CD14-positive monocyte (primary cell): ENCODE measurements at regions not wholly inside any gene's neighbourhood (a gene's known extent, or its start where the extent isn't known, plus 50 kb on each side); places are given as distances from the start of the nearest gene placed in this dataset.

Source experiments
- DNase-seq, 3 donors: peaks; one replicate each; pipeline ENCODE4 v3.0.0-alpha.2; 2011 to 2022
- H2AFZ ChIP-seq: 2 replicates; pipeline ENCODE4 v1.6.0; 2012; ENCODE audit warnings: mild to moderate bottlenecking, low read depth, low read length, inconsistent platforms; ENCODE audit not compliant: insufficient read depth, poor library complexity, severe bottlenecking
- H3K27ac ChIP-seq, 2 donors: 1 replicate in 1 of 2; 2 replicates in 1 of 2; pipeline ENCODE4 v1.5.1; 2012 to 2013; ENCODE audit warnings: low read length in 2 of 2, control low read depth in 1 of 2, inconsistent platforms in 1 of 2, low read depth in 1 of 2, mild to moderate bottlenecking in 1 of 2
- H3K27me3 ChIP-seq, 2 donors: one replicate each; pipeline versions ENCODE4 v1.6.0 to v1.6.1; 2011 to 2013; ENCODE audit warnings: low read length in 2 of 2; ENCODE audit not compliant: control insufficient read depth in 2 of 2, insufficient read depth in 2 of 2
- H3K36me3 ChIP-seq, 2 donors: replicated peaks in 1 of 2; 1 replicate in 1 of 2; 2 replicates in 1 of 2; pipeline versions ENCODE4 v1.5.1 to v1.6.1; 2012 to 2013; ENCODE audit warnings: low read length in 2 of 2, control low read depth in 1 of 2, inconsistent platforms in 1 of 2, mild to moderate bottlenecking in 1 of 2; ENCODE audit not compliant: insufficient read depth in 2 of 2, control insufficient read depth in 1 of 2
- H3K4me1 ChIP-seq, 2 donors: 1 replicate in 1 of 2; 2 replicates in 1 of 2; pipeline versions ENCODE4 v1.5.1 to v1.6.1; 2012 to 2013; ENCODE audit warnings: low read length in 2 of 2, control low read depth in 1 of 2, inconsistent platforms in 1 of 2, mild to moderate bottlenecking in 1 of 2, moderate library complexity in 1 of 2; ENCODE audit not compliant: insufficient read depth in 2 of 2, control insufficient read depth in 1 of 2
- H3K4me2 ChIP-seq: replicated peaks from 2 replicates; pipeline ENCODE3; 2012; ENCODE audit warnings: low read length, moderate library complexity, mild to moderate bottlenecking; ENCODE audit not compliant: poor library complexity, severe bottlenecking; ENCODE audit errors: extremely low read depth
- H3K4me3 ChIP-seq, 3 experiments: fragments of 200-600 bp in 1 of 3; sonication (generic) in 1 of 3; replicated peaks in 1 of 3; 1 replicate in 2 of 3; 2 replicates in 1 of 3; pipeline ENCODE4 v1.5.1; 2011 to 2013; ENCODE audit warnings: low read length in 3 of 3, mild to moderate bottlenecking in 3 of 3, control low read depth in 2 of 3, low read depth in 2 of 3, inconsistent platforms in 1 of 3, moderate library complexity in 1 of 3
- H3K79me2 ChIP-seq: 2 replicates; pipeline ENCODE4 v1.6.0; 2012; ENCODE audit warnings: mild to moderate bottlenecking, control low read depth, inconsistent platforms, low read length, moderate library complexity; ENCODE audit not compliant: insufficient read depth
- H3K9ac ChIP-seq: 2 replicates; pipeline ENCODE4 v1.6.0; 2017; ENCODE audit warnings: low read length, mild to moderate bottlenecking; ENCODE audit not compliant: insufficient read depth, poor library complexity, severe bottlenecking
- H3K9me3 ChIP-seq, 2 donors: replicated peaks in 1 of 2; 1 replicate in 1 of 2; 2 replicates in 1 of 2; pipeline versions ENCODE4 v1.5.1 to v1.6.1; 2012 to 2013; ENCODE audit warnings: low read length in 2 of 2, control low read depth in 1 of 2; ENCODE audit not compliant: control insufficient read depth in 1 of 2, insufficient read depth in 1 of 2
- H4K20me1 ChIP-seq: 2 replicates; pipeline ENCODE4 v1.6.0; 2012; ENCODE audit warnings: mild to moderate bottlenecking, low read length, control low read depth, moderate library complexity; ENCODE audit not compliant: insufficient read depth
- H3K27ac Mint-ChIP-seq, 7 donors: one replicate each; pipeline ENCODE4 v1.8.0; 2020; ENCODE audit warnings: mild to moderate bottlenecking in 7 of 7, mixed read lengths in 7 of 7, moderate library complexity in 6 of 7, inconsistent platforms in 2 of 7
- H3K27me3 Mint-ChIP-seq, 3 donors: one replicate each; pipeline ENCODE4 v1.8.0; 2021 to 2022; ENCODE audit warnings: low read depth in 3 of 3, mild to moderate bottlenecking in 3 of 3, mixed read lengths in 3 of 3, moderate library complexity in 3 of 3, inconsistent platforms in 1 of 3
- H3K36me3 Mint-ChIP-seq, 2 donors: one replicate each; pipeline ENCODE4 v1.8.0; 2020; ENCODE audit warnings: mixed read lengths in 2 of 2, inconsistent platforms in 1 of 2, mild to moderate bottlenecking in 1 of 2
- H3K4me1 Mint-ChIP-seq: one replicate; pipeline ENCODE4 v1.8.0; 2020; ENCODE audit warnings: mild to moderate bottlenecking, mixed read lengths
- H3K4me3 Mint-ChIP-seq, 2 donors: one replicate each; pipeline ENCODE4 v1.8.0; 2020; ENCODE audit warnings: mild to moderate bottlenecking in 2 of 2, mixed read lengths in 2 of 2, moderate library complexity in 1 of 2
- H3K9me3 Mint-ChIP-seq, 7 donors: one replicate each; pipeline ENCODE4 v1.8.0; 2020 to 2022; ENCODE audit warnings: mixed read lengths in 7 of 7, mild to moderate bottlenecking in 6 of 7, moderate library complexity in 6 of 7, inconsistent platforms in 2 of 7
- WGBS: methylation state at CpG from one replicate; pipeline ENCODE4 v1.1.5; 2013; ENCODE audit warnings: missing lambda C conversion rate; ENCODE audit not compliant: insufficient coverage; 5-methylcytosine and 5-hydroxymethylcytosine counted together
- intact Hi-C, 2 donors: fragments of 100-400 bp; cut with micrococcal nuclease; formaldehyde crosslinking; loops; one replicate each; pipeline versions ENCODE4 v1.15.0 to v1.15.1; 2023
- TF ChIP-seq, protein P1 (sequence below): fragments of 200-600 bp; IDR thresholded peaks from one replicate; pipeline ENCODE4 v1.8.0; 2022; ENCODE audit warnings: antibody characterized with exemption, mild to moderate bottlenecking

DNA sequence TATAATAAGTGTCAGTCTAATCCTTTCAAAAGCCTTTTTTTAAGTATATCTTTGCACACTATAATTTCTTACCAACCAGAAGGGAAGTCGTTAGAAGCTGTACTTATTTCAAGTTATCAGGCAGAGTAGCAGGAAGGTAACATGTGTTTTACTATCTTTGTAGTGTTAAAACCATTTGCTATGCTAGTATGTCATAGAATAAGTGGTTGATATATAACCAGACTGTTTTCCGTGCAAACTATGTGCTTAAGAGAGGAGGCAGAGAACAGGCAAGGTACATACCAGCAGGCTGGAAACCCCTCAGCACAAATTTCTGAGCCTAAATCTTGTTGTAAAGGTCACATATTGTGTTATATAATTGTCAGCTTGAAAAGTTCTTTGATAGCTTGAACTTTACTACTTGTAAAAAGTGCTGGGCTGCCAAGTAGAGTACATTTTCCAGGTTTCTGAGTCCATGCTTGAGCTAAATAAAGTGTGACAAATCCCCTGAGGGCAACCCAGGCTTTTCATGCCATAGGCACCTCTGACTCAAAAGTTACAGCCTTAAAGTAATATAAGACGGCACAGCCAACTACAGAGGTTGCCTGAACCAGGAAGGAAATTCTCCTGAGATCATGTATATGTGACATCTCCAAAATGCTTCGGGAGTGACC lies 1297.4 kb downstream of the PCDH9 start:
- no peaks in the 10 kb centered on the region for H3K27me3 ChIP-seq

DNA sequence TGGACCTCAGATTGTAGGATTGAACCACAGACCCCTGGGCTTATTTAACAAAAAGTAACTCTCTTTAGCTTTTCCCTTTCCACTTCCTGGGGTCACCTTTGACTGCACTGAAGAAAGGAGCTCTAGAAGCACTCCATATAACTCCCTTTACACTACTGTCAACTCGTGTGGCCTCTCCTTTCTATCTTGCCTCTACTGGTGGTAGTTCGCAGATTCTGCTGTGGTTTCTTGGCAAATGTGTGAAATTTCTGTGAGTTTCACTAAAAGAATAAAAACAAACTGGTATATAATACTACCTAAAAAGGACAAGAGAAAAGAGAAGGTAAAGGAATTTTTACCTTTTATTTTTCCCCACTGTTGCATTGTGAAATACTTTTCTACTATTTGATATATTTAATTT lies 1298.1 kb downstream of the PCDH9 start:
- intact Hi-C loops = no loop called here
- TF ChIP-seq, protein P1, sequence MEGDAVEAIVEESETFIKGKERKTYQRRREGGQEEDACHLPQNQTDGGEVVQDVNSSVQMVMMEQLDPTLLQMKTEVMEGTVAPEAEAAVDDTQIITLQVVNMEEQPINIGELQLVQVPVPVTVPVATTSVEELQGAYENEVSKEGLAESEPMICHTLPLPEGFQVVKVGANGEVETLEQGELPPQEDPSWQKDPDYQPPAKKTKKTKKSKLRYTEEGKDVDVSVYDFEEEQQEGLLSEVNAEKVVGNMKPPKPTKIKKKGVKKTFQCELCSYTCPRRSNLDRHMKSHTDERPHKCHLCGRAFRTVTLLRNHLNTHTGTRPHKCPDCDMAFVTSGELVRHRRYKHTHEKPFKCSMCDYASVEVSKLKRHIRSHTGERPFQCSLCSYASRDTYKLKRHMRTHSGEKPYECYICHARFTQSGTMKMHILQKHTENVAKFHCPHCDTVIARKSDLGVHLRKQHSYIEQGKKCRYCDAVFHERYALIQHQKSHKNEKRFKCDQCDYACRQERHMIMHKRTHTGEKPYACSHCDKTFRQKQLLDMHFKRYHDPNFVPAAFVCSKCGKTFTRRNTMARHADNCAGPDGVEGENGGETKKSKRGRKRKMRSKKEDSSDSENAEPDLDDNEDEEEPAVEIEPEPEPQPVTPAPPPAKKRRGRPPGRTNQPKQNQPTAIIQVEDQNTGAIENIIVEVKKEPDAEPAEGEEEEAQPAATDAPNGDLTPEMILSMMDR = no peak
- H3K36me3 Mint-ChIP-seq = no peaks in the 10 kb centered on the region
- H3K27me3 Mint-ChIP-seq = peaks cover 0 to 2% (median 0%) of the 10 kb centered on the region in 3 donors
- H3K4me3 ChIP-seq = no peak overlapping the region
- WGBS = no CpG with 5 or more reads among the region's 2 CpGs
- no peak overlapping the region for H3K27ac Mint-ChIP-seq
- no peak overlapping the region for H3K9ac ChIP-seq
- H3K36me3 ChIP-seq = no peaks in the 10 kb centered on the region
- no peaks in the 10 kb centered on the region for H3K4me1 Mint-ChIP-seq
- H3K4me3 Mint-ChIP-seq = no peak overlapping the region
- H3K9me3 ChIP-seq = no peaks in the 10 kb centered on the region
- no peaks in the 10 kb centered on the region for H3K4me1 ChIP-seq
- no peaks in the 10 kb centered on the region for H4K20me1 ChIP-seq
- no peak for DNase-seq
- H3K27me3 ChIP-seq = no peaks in the 10 kb centered on the region
- H3K27ac ChIP-seq = no peak overlapping the region
- no peak overlapping the region for H2AFZ ChIP-seq
- H3K4me2 ChIP-seq = no peak overlapping the region
- peaks cover 0 to 5% (median 2%) of the 10 kb centered on the region in 7 donors for H3K9me3 Mint-ChIP-seq
- no peaks in the 10 kb centered on the region for H3K79me2 ChIP-seq

More for the DNA sequence above, 1297.4 kb downstream of the PCDH9 start:
- no CpG with 5 or more reads among the region's 4 CpGs for WGBS
- no peaks in the 10 kb centered on the region for H3K36me3 ChIP-seq
- H3K36me3 Mint-ChIP-seq = no peaks in the 10 kb centered on the region
- H3K9me3 Mint-ChIP-seq = peaks cover under 1 to 5% (median 2%) of the 10 kb centered on the region in 7 donors
- H3K4me1 Mint-ChIP-seq = no peaks in the 10 kb centered on the region
- H4K20me1 ChIP-seq = no peaks in the 10 kb centered on the region
- H3K4me3 ChIP-seq = no peak overlapping the region
- no peak overlapping the region for H3K27ac ChIP-seq
- H3K4me3 Mint-ChIP-seq = no peak overlapping the region
- DNase-seq = no peak
- no peak overlapping the region for H2AFZ ChIP-seq
- H3K9me3 ChIP-seq = no peaks in the 10 kb centered on the region
- H3K27me3 Mint-ChIP-seq = peaks cover 0 to 2% (median 0%) of the 10 kb centered on the region in 3 donors
- H3K4me2 ChIP-seq = no peak overlapping the region
- no peaks in the 10 kb centered on the region for H3K4me1 ChIP-seq
- intact Hi-C loops = no loop called here
- TF ChIP-seq, protein P1 = no peak
- no peak overlapping the region for H3K27ac Mint-ChIP-seq
- no peak overlapping the region for H3K9ac ChIP-seq
- no peaks in the 10 kb centered on the region for H3K79me2 ChIP-seq
